CD14-positive monocyte (primary cell): ENCODE measurements at regions not wholly inside any gene's neighbourhood (a gene's known extent, or its start where the extent isn't known, plus 50 kb on each side); places are given as distances from the start of the nearest gene placed in this dataset.

ENCODE experiments used
- DNase-seq, 3 donors: peaks; one replicate each; pipeline ENCODE4 v3.0.0-alpha.2; 2011 to 2022
- H2AFZ ChIP-seq: 2 replicates; pipeline ENCODE4 v1.6.0; 2012; ENCODE audit warnings: mild to moderate bottlenecking, low read depth, low read length, inconsistent platforms; ENCODE audit not compliant: insufficient read depth, poor library complexity, severe bottlenecking
- H3K27ac ChIP-seq, 2 donors: 1 replicate in 1 of 2; 2 replicates in 1 of 2; pipeline ENCODE4 v1.5.1; 2012 to 2013; ENCODE audit warnings: low read length in 2 of 2, control low read depth in 1 of 2, inconsistent platforms in 1 of 2, low read depth in 1 of 2, mild to moderate bottlenecking in 1 of 2
- H3K27me3 ChIP-seq, 2 donors: one replicate each; pipeline versions ENCODE4 v1.6.0 to v1.6.1; 2011 to 2013; ENCODE audit warnings: low read length in 2 of 2; ENCODE audit not compliant: control insufficient read depth in 2 of 2, insufficient read depth in 2 of 2
- H3K36me3 ChIP-seq, 2 donors: replicated peaks in 1 of 2; 1 replicate in 1 of 2; 2 replicates in 1 of 2; pipeline versions ENCODE4 v1.5.1 to v1.6.1; 2012 to 2013; ENCODE audit warnings: low read length in 2 of 2, control low read depth in 1 of 2, inconsistent platforms in 1 of 2, mild to moderate bottlenecking in 1 of 2; ENCODE audit not compliant: insufficient read depth in 2 of 2, control insufficient read depth in 1 of 2
- H3K4me1 ChIP-seq, 2 donors: 1 replicate in 1 of 2; 2 replicates in 1 of 2; pipeline versions ENCODE4 v1.5.1 to v1.6.1; 2012 to 2013; ENCODE audit warnings: low read length in 2 of 2, control low read depth in 1 of 2, inconsistent platforms in 1 of 2, mild to moderate bottlenecking in 1 of 2, moderate library complexity in 1 of 2; ENCODE audit not compliant: insufficient read depth in 2 of 2, control insufficient read depth in 1 of 2
- H3K4me2 ChIP-seq: replicated peaks from 2 replicates; pipeline ENCODE3; 2012; ENCODE audit warnings: low read length, moderate library complexity, mild to moderate bottlenecking; ENCODE audit not compliant: poor library complexity, severe bottlenecking; ENCODE audit errors: extremely low read depth
- H3K4me3 ChIP-seq, 3 experiments: fragments of 200-600 bp in 1 of 3; sonication (generic) in 1 of 3; replicated peaks in 1 of 3; 1 replicate in 2 of 3; 2 replicates in 1 of 3; pipeline ENCODE4 v1.5.1; 2011 to 2013; ENCODE audit warnings: low read length in 3 of 3, mild to moderate bottlenecking in 3 of 3, control low read depth in 2 of 3, low read depth in 2 of 3, inconsistent platforms in 1 of 3, moderate library complexity in 1 of 3
- H3K79me2 ChIP-seq: 2 replicates; pipeline ENCODE4 v1.6.0; 2012; ENCODE audit warnings: mild to moderate bottlenecking, control low read depth, inconsistent platforms, low read length, moderate library complexity; ENCODE audit not compliant: insufficient read depth
- H3K9ac ChIP-seq: 2 replicates; pipeline ENCODE4 v1.6.0; 2017; ENCODE audit warnings: low read length, mild to moderate bottlenecking; ENCODE audit not compliant: insufficient read depth, poor library complexity, severe bottlenecking
- H3K9me3 ChIP-seq, 2 donors: replicated peaks in 1 of 2; 1 replicate in 1 of 2; 2 replicates in 1 of 2; pipeline versions ENCODE4 v1.5.1 to v1.6.1; 2012 to 2013; ENCODE audit warnings: low read length in 2 of 2, control low read depth in 1 of 2; ENCODE audit not compliant: control insufficient read depth in 1 of 2, insufficient read depth in 1 of 2
- H4K20me1 ChIP-seq: 2 replicates; pipeline ENCODE4 v1.6.0; 2012; ENCODE audit warnings: mild to moderate bottlenecking, low read length, control low read depth, moderate library complexity; ENCODE audit not compliant: insufficient read depth
- H3K27ac Mint-ChIP-seq, 7 donors: one replicate each; pipeline ENCODE4 v1.8.0; 2020; ENCODE audit warnings: mild to moderate bottlenecking in 7 of 7, mixed read lengths in 7 of 7, moderate library complexity in 6 of 7, inconsistent platforms in 2 of 7
- H3K27me3 Mint-ChIP-seq, 3 donors: one replicate each; pipeline ENCODE4 v1.8.0; 2021 to 2022; ENCODE audit warnings: low read depth in 3 of 3, mild to moderate bottlenecking in 3 of 3, mixed read lengths in 3 of 3, moderate library complexity in 3 of 3, inconsistent platforms in 1 of 3
- H3K36me3 Mint-ChIP-seq, 2 donors: one replicate each; pipeline ENCODE4 v1.8.0; 2020; ENCODE audit warnings: mixed read lengths in 2 of 2, inconsistent platforms in 1 of 2, mild to moderate bottlenecking in 1 of 2
- H3K4me1 Mint-ChIP-seq: one replicate; pipeline ENCODE4 v1.8.0; 2020; ENCODE audit warnings: mild to moderate bottlenecking, mixed read lengths
- H3K4me3 Mint-ChIP-seq, 2 donors: one replicate each; pipeline ENCODE4 v1.8.0; 2020; ENCODE audit warnings: mild to moderate bottlenecking in 2 of 2, mixed read lengths in 2 of 2, moderate library complexity in 1 of 2
- H3K9me3 Mint-ChIP-seq, 7 donors: one replicate each; pipeline ENCODE4 v1.8.0; 2020 to 2022; ENCODE audit warnings: mixed read lengths in 7 of 7, mild to moderate bottlenecking in 6 of 7, moderate library complexity in 6 of 7, inconsistent platforms in 2 of 7
- CTCF ChIP-seq: fragments of 200-600 bp; IDR thresholded peaks from one replicate; pipeline ENCODE4 v1.8.0; 2022; ENCODE audit warnings: antibody characterized with exemption, mild to moderate bottlenecking
- WGBS: methylation state at CpG from one replicate; pipeline ENCODE4 v1.1.5; 2013; ENCODE audit warnings: missing lambda C conversion rate; ENCODE audit not compliant: insufficient coverage; 5-methylcytosine and 5-hydroxymethylcytosine counted together
- intact Hi-C, 2 donors: fragments of 100-400 bp; cut with micrococcal nuclease; formaldehyde crosslinking; loops; one replicate each; pipeline versions ENCODE4 v1.15.0 to v1.15.1; 2023

GRCh38 chr2:13195270-13195669 lies 478.5 kb downstream of the TRIB2 start:
- no peak overlapping the region for H3K4me3 ChIP-seq
- H3K79me2 ChIP-seq, result no peaks in the 10 kb centered on the region
- H3K27me3 ChIP-seq, result no peaks in the 10 kb centered on the region
- TF ChIP-seq CTCF, result no peak
- no peaks in the 10 kb centered on the region for H3K4me1 ChIP-seq
- H3K9me3 Mint-ChIP-seq, result no peaks in the 10 kb centered on the region
- no peak overlapping the region for H3K27ac ChIP-seq
- H3K9ac ChIP-seq, result no peak overlapping the region
- DNase-seq, result no peak
- no peak overlapping the region for H3K27ac Mint-ChIP-seq
- no peaks in the 10 kb centered on the region for H3K36me3 ChIP-seq
- H3K4me3 Mint-ChIP-seq, result no peak overlapping the region
- H3K36me3 Mint-ChIP-seq, result no peaks in the 10 kb centered on the region
- H3K27me3 Mint-ChIP-seq, result no peaks in the 10 kb centered on the region
- intact Hi-C loops, result no loop called here
- no peaks in the 10 kb centered on the region for H3K9me3 ChIP-seq
- no peaks in the 10 kb centered on the region for H4K20me1 ChIP-seq
- no CpG with 5 or more reads among the region's 1 CpG for WGBS
- no peak overlapping the region for H3K4me2 ChIP-seq
- no peaks in the 10 kb centered on the region for H3K4me1 Mint-ChIP-seq
- H2AFZ ChIP-seq, result no peak overlapping the region

GRCh38 chr2:13197248-13197647 lies 480.5 kb downstream of the TRIB2 start:
- intact Hi-C loops, result no loop called here
- no peak overlapping the region for H3K4me3 ChIP-seq
- Mint-ChIP-seq H3K27me3 (no peaks in the 10 kb centered on the region), H3K4me3 (no peak overlapping the region), H3K36me3 (no peaks in the 10 kb centered on the region), H3K4me1 (no peaks in the 10 kb centered on the region), H3K9me3 (no peaks in the 10 kb centered on the region), H3K27ac (no peak overlapping the region)
- H3K9me3 ChIP-seq, result no peaks in the 10 kb centered on the region
- H3K27ac ChIP-seq, result no peak overlapping the region
- no peak overlapping the region for H3K9ac ChIP-seq
- no peak for DNase-seq
- H4K20me1 ChIP-seq, result no peaks in the 10 kb centered on the region
- WGBS, result no CpG with 5 or more reads among the region's 1 CpG
- no peaks in the 10 kb centered on the region for H3K36me3 ChIP-seq
- H2AFZ ChIP-seq, result no peak overlapping the region
- H3K4me2 ChIP-seq, result no peak overlapping the region
- no peaks in the 10 kb centered on the region for H3K27me3 ChIP-seq
- H3K4me1 ChIP-seq, result no peaks in the 10 kb centered on the region
- no peak for TF ChIP-seq CTCF
- no peaks in the 10 kb centered on the region for H3K79me2 ChIP-seq
